PC-3 (cell line): ENCODE measurements at regions not wholly inside any gene's neighbourhood (a gene's known extent, or its start where the extent isn't known, plus 50 kb on each side); places are given as distances from the start of the nearest gene placed in this dataset.

Experiments
- CTCF ChIP-seq: fragments of 300-600 bp; sonication (generic); conservative IDR thresholded peaks from 2 replicates; pipeline ENCODE4 v1.5.1; 2017; ENCODE audit warnings: antibody characterized with exemption, low read depth, mild to moderate bottlenecking, low read length
- EZH2 ChIP-seq: fragments of 300-600 bp; sonication (generic); IDR thresholded peaks from one replicate; pipeline ENCODE4 v1.6.1; 2017; ENCODE audit warnings: antibody characterized with exemption, mild to moderate bottlenecking, low read length; ENCODE audit not compliant: unreplicated experiment

DNA sequence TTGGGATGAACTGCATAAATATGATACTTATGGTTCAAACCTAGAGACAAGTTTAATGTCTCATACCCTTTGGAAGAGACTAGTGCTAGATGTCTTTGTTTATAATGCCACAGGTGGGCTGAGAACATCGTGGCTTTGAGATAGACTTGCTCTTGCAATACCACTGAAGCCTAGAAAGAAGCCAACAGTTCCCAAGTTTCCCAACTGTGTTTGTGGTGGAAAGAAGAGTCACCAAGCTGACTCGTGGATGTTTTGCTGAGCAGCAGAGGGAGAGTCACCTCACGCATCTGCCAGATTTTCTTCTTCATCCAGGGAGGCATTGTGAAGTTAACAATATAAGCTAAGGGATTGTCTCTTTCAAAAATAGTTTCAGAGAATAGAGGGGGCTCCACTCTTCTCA is 1076.2 kb downstream of the C4orf33 start:
- TF ChIP-seq CTCF (no peak), EZH2 (no peak)
